Heart right ventricle (tissue), 16 donors: ENCODE measurements at regions not wholly inside any gene's neighbourhood (a gene's known extent, or its start where the extent isn't known, plus 50 kb on each side); places are given as distances from the start of the nearest gene placed in this dataset.

Experiments
- ATAC-seq, 8 donors: fragments of 200-7000 bp; cut with Tn5 transposase; one replicate each; pipeline ENCODE4 v1.9.1; 2020; ENCODE audit warnings: mild to moderate bottlenecking in 8 of 8, moderate library complexity in 8 of 8, moderate number of reproducible peaks in 1 of 8
- DNase-seq, 2 donors: peaks; one replicate each; pipeline ENCODE4 v3.0.0-alpha.2; 2020
- H3K27ac ChIP-seq, 10 donors: fragments of 200-600 bp; sonication (generic) in 2 of 10; one replicate each; pipeline versions ENCODE4 v1.5.0 to v1.8.0; 2020 to 2022; ENCODE audit warnings: mild to moderate bottlenecking in 3 of 10
- H3K27me3 ChIP-seq, 7 donors: fragments of 200-600 bp; one replicate each; pipeline ENCODE4 v1.8.0; 2021 to 2022; ENCODE audit warnings: mild to moderate bottlenecking in 2 of 7
- H3K36me3 ChIP-seq, 9 donors: fragments of 200-600 bp; sonication (generic) in 1 of 9; one replicate each; pipeline versions ENCODE4 v1.5.0 to v1.8.0; 2020 to 2022; ENCODE audit warnings: mild to moderate bottlenecking in 2 of 9
- H3K4me1 ChIP-seq, 9 donors: fragments of 200-600 bp; sonication (generic) in 1 of 9; one replicate each; pipeline versions ENCODE4 v1.5.0 to v1.8.0; 2020 to 2022; ENCODE audit warnings: mild to moderate bottlenecking in 4 of 9
- H3K4me3 ChIP-seq, 10 donors: fragments of 200-600 bp; sonication (generic) in 2 of 10; one replicate each; pipeline versions ENCODE4 v1.5.0 to v1.8.0; 2020 to 2022; ENCODE audit warnings: mild to moderate bottlenecking in 7 of 10, moderate library complexity in 2 of 10
- H3K9me3 ChIP-seq, 11 donors: fragments of 200-600 bp in 10 of 11; sonication (generic) in 2 of 11; one replicate each; pipeline versions ENCODE4 v1.5.0 to v1.8.0; 2013 to 2022; ENCODE audit warnings: mild to moderate bottlenecking in 2 of 11, control low read depth in 1 of 11, moderate library complexity in 1 of 11
- WGBS, 2 donors: extraction: QIAGEN DNeasy Blood & Tissue Kit; methylation state at CpG; one replicate each; pipeline ENCODE4 v1.1.7; 2013; ENCODE audit warnings: inconsistent platforms in 1 of 2; 5-methylcytosine and 5-hydroxymethylcytosine counted together
- intact Hi-C, 10 donors: fragments of 100-400 bp; cut with DNase I; formaldehyde crosslinking; loops; one replicate each; pipeline versions ENCODE4 v1.11.1 to v1.14.2; 2022
- TF ChIP-seq, protein P1 (sequence below), 9 donors: fragments of 200-600 bp; sonication (generic) in 2 of 9; IDR thresholded peaks; one replicate each; pipeline versions ENCODE4 v1.5.0 to v1.8.0; 2021 to 2022; ENCODE audit warnings: antibody characterized with exemption in 9 of 9, mild to moderate bottlenecking in 5 of 9, moderate library complexity in 1 of 9
- donor health status: Arrhythmogenic right ventricular cardiomyopathy.
- donor health status: ischemic (EF 13 %, LVEDD 7.1; RV severe dilation, severe dysfunction).
- donor health status: healthy with polysubstance abuse.
- donor health status: DM: no; HTN: yes; CAD: no.
- donor health status: DM: no; HTN: no; CAD: no.
- donor health status: ischemic (EF 25% LVEDD 6.9; RV normal size, moderate dysfunction).
- donor health status: ischemic (EF 25% LVEDD 5.7; RV mildly dilated, moderate dysfunction).
- donor health status: healthy.
- donor health status: DM: yes; HTN: yes; CAD: no.
- donor health status: Ischemic cardiomyopathy.
- donor health status: ischemic (EF 35%, LVEDD 5.7; RV mildly dilated, moderate dysfunction).
- donor health status: nonischemic (EF 11% LVEDD 7.7; RV severe dilation, severe dysfunction).
- donor health status: DM: yes; HTN: yes; CAD: no.
- donor health status: PGD.
- donor health status: ischemic (EF 29% LVEDD 5.4; RV normal size, mild dysfunction).
- donor health status: nonischemic (EF 23%, LVEDD 6.1; RV moderate dilation, normal function).

DNA sequence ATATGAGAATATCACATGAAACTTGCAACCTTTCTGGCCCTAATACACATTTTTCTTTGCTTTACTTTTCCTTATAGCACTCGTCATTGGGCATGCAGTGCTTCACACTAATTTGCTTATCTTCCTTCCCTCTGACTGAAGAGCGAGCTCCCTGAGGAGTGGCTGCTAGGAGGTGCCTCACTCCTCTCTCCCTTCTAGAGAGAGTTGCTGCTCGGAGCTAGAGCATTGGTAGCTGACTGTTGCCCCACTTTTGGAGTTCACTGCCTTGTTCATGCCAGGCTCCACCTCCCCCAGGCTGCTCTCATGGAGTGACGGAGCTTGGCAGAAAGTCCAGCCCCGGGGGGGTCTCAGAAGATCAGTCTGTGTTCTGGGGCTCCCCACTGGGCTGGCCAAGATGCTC, 413.2 kb downstream of the MED10 start:
- intact Hi-C loops = no loop called here
- DNase-seq (no peak), ATAC-seq (no peak)
- 61% methylated on average over 5 of the region's 5 CpGs for WGBS, 2 donors
- no peak overlapping the region for H3K27ac ChIP-seq
- no peaks in the 10 kb centered on the region for H3K4me1 ChIP-seq
- H3K27me3 ChIP-seq = no peaks in the 10 kb centered on the region
- H3K36me3 ChIP-seq = no peaks in the 10 kb centered on the region
- peaks cover 0 to 14% (median 0%) of the 10 kb centered on the region in 11 donors for H3K9me3 ChIP-seq
- TF ChIP-seq, protein P1, sequence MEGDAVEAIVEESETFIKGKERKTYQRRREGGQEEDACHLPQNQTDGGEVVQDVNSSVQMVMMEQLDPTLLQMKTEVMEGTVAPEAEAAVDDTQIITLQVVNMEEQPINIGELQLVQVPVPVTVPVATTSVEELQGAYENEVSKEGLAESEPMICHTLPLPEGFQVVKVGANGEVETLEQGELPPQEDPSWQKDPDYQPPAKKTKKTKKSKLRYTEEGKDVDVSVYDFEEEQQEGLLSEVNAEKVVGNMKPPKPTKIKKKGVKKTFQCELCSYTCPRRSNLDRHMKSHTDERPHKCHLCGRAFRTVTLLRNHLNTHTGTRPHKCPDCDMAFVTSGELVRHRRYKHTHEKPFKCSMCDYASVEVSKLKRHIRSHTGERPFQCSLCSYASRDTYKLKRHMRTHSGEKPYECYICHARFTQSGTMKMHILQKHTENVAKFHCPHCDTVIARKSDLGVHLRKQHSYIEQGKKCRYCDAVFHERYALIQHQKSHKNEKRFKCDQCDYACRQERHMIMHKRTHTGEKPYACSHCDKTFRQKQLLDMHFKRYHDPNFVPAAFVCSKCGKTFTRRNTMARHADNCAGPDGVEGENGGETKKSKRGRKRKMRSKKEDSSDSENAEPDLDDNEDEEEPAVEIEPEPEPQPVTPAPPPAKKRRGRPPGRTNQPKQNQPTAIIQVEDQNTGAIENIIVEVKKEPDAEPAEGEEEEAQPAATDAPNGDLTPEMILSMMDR (IDR thresholded peaks at IDR 0.05) = no peak
- no peak overlapping the region for H3K4me3 ChIP-seq

DNA sequence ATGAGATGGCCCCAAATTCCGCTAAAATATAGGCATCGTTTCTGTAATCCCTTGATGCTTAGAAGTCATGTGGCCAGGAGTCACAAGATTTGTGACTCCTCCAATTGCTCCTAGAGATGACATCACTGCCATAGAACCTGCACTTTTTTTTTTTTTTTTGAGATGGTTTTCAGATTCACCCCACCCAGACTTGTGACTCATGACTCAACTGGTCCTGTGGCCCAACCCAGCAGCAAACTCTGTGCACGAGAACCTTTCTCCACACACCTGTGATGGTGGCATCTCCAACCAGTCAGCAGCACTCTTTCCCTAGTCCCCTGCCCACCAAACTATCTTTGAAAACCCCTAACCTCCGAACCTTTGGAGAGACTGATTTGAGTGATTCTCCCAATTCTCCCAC, 414.0 kb downstream of the MED10 start:
- H3K27me3 ChIP-seq = no peaks in the 10 kb centered on the region
- intact Hi-C loops = no loop called here
- ATAC-seq (no peak), DNase-seq (no peak)
- H3K4me1 ChIP-seq = no peaks in the 10 kb centered on the region
- H3K9me3 ChIP-seq = peaks cover 0 to 14% (median 0%) of the 10 kb centered on the region in 11 donors
- TF ChIP-seq, protein P1 (IDR thresholded peaks at IDR 0.05) = no peak
- no peaks in the 10 kb centered on the region for H3K36me3 ChIP-seq
- H3K27ac ChIP-seq = no peak overlapping the region
- WGBS, 2 donors = 82 to 87% methylated on average over 4 of the region's 4 CpGs
- H3K4me3 ChIP-seq = no peak overlapping the region

DNA sequence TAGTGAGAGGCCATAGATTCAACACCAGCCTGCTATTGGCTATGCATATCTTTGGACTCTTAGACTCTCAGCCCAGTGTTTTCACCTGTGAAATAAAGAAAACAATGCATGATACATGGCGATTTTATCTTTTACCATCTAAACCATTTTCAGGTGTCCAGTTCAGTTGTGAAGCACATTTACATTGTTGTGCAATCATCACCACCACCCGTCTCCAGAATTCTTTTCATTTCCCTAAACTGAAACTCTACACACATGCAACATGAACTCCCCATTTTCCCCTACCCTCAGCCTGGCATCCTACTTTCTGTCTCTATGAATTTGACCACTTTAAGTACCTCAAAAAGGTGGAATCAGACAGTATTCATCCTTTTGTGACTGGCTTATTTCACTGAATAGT, 420.6 kb downstream of the MED10 start:
- ATAC-seq = no peak
- no peak overlapping the region for H3K4me3 ChIP-seq
- H3K27ac ChIP-seq = no peak overlapping the region
- no peaks in the 10 kb centered on the region for H3K36me3 ChIP-seq
- peaks cover 0 to 6% (median 0%) of the 10 kb centered on the region in 7 donors for H3K27me3 ChIP-seq
- TF ChIP-seq, protein P1 (IDR thresholded peaks at IDR 0.05) = no peak
- H3K9me3 ChIP-seq = peaks cover 0 to 12% (median 0%) of the 10 kb centered on the region in 11 donors
- no peak for DNase-seq
- no peaks in the 10 kb centered on the region for H3K4me1 ChIP-seq
- 76 to 81% methylated on average over 2 of the region's 2 CpGs for WGBS, 2 donors
- intact Hi-C loops = no loop called here

DNA sequence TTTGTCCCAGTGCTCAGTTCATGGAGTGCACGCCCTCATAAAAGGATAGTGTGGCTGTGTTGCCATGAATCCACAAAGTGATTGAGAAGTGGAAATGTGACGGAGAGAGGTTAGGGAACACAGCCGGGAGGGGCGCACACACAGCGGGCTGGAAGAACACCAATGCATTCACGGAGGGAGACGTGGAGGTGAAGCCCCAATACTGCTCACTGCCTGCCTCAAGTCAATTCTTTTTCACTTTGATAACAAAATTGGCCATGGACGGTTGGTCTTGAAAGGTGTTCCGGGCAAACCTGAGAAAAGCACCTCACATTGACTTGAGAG, 424.1 kb downstream of the MED10 start:
- no peak for ATAC-seq
- intact Hi-C loops = no loop called here
- no peak overlapping the region for H3K4me3 ChIP-seq

More for the DNA sequence above, 424.1 kb downstream of the MED10 start:
- H3K36me3 ChIP-seq = no peaks in the 10 kb centered on the region
- no peak for DNase-seq
- peaks cover 0 to 6% (median 0%) of the 10 kb centered on the region in 7 donors for H3K27me3 ChIP-seq
- no peaks in the 10 kb centered on the region for H3K4me1 ChIP-seq
- TF ChIP-seq, protein P1 (IDR thresholded peaks at IDR 0.05) = no peak
- no peak overlapping the region for H3K27ac ChIP-seq
- 78 to 89% methylated on average over 9 of the region's 9 CpGs for WGBS, 2 donors
- peaks cover 0 to 12% (median 0%) of the 10 kb centered on the region in 11 donors for H3K9me3 ChIP-seq
